K562 (cell line): ENCODE measurements at regions not wholly inside any gene's neighbourhood (a gene's known extent, or its start where the extent isn't known, plus 50 kb on each side); places are given as distances from the start of the nearest gene placed in this dataset.

Source experiments
- ATAC-seq: fragments of 200-7000 bp; cut with Tn5 transposase; 3 replicates; pipeline ENCODE4 v1.9.1; 2020; ENCODE audit warnings: moderate library complexity
- BruUV-seq: library from RNA; stranded (reverse); fragments of 400-500 nt; replicated peaks from 2 replicates; lab custom pipeline; 2021; lab: Mats Ljungman, UMichigan
- CTCF ChIA-PET: fragments of 300-600 bp; formaldehyde crosslinking; extraction: SDS; loops from one replicate; lab custom pipeline; 2021; ENCODE audit warnings: low intra/inter-chr PET ratio; lab: Yijun Ruan, JAX
- POLR2A ChIA-PET: fragments of 300-600, 350-650 bp; sonication (Branson Sonifier 250); formaldehyde crosslinking; extraction: SDS; loops from one replicate; lab custom pipeline; 2021; ENCODE audit warnings: antibody characterized with exemption, inconsistent platforms; lab: Yijun Ruan, JAX
- DNase-seq, 4 experiments: peaks; one replicate each; pipeline versions ENCODE4 v3.0.0 to v3.0.0-alpha.2; 2011 to 2018; ENCODE audit warnings: low spot score in 3 of 4, mixed read lengths in 3 of 4; ENCODE audit errors: extremely low read depth in 1 of 4
- FAIRE-seq: peaks from 2 replicates; lab custom pipeline; 2011; peaks lifted over from hg19 to GRCh38; lab: Jason Lieb, UNC
- H2AFZ ChIP-seq: 2 replicates; pipeline ENCODE4 v1.6.0; 2011; ENCODE audit warnings: low read depth, low read length, control low read depth, inconsistent platforms
- H3K27ac ChIP-seq: fragments of 200-600 bp; 3 replicates; pipeline ENCODE4 v1.8.0; 2011; ENCODE audit warnings: low read depth, mild to moderate bottlenecking, control low read depth, inconsistent platforms, low read length, moderate library complexity, mixed read lengths; ENCODE audit errors: extremely low read depth
- H3K27me3 ChIP-seq, 2 experiments: fragments of 300-600 bp in 1 of 2; 2 replicates in 1 of 2; 3 replicates in 1 of 2; pipeline versions ENCODE4 v1.6.0 to v1.8.0; 2011; ENCODE audit warnings: inconsistent platforms in 2 of 2, low read length in 2 of 2, mild to moderate bottlenecking in 1 of 2, mixed read lengths in 1 of 2, moderate library complexity in 1 of 2; ENCODE audit not compliant: control insufficient read depth in 2 of 2, insufficient read depth in 2 of 2
- H3K36me3 ChIP-seq: fragments of 300-600 bp; 3 replicates; pipeline ENCODE4 v1.8.0; 2011; ENCODE audit warnings: mild to moderate bottlenecking, low read length, inconsistent platforms; ENCODE audit not compliant: control insufficient read depth, insufficient read depth
- H3K4me1 ChIP-seq, 2 experiments: fragments of 200-600 bp in 1 of 2; replicated peaks in 1 of 2; 2 replicates in 1 of 2; 3 replicates in 1 of 2; pipeline versions ENCODE4 v1.5.1 to v1.8.0; 2011; ENCODE audit warnings: inconsistent platforms in 2 of 2, low read length in 2 of 2, mild to moderate bottlenecking in 1 of 2, mixed read lengths in 1 of 2, moderate library complexity in 1 of 2; ENCODE audit not compliant: control insufficient read depth in 2 of 2, insufficient read depth in 2 of 2
- H3K4me2 ChIP-seq: 2 replicates; pipeline ENCODE4 v1.6.1; 2011; ENCODE audit warnings: low read length, control low read depth, inconsistent platforms, mixed read lengths; ENCODE audit not compliant: insufficient read depth
- H3K4me3 ChIP-seq: fragments of 200-600 bp; sonication (generic), shearing (Covaris generic); 2 replicates; pipeline ENCODE4 v1.5.1; 2016; ENCODE audit warnings: control low read depth, inconsistent platforms
- H3K79me2 ChIP-seq: fragments of 200-600 bp; 3 replicates; pipeline ENCODE4 v1.8.0; 2011; ENCODE audit warnings: low read length, inconsistent platforms; ENCODE audit not compliant: control insufficient read depth, insufficient read depth
- H3K9ac ChIP-seq, 2 experiments: 2 replicates each; pipeline versions ENCODE4 v1.6.0 to v1.6.1; 2011; ENCODE audit warnings: low read depth in 2 of 2, low read length in 2 of 2, control low read depth in 1 of 2, inconsistent platforms in 1 of 2, mild to moderate bottlenecking in 1 of 2, mixed read lengths in 1 of 2; ENCODE audit not compliant: insufficient read depth in 1 of 2
- H3K9me1 ChIP-seq: one replicate; pipeline ENCODE4 v1.6.0; 2011; ENCODE audit warnings: inconsistent platforms, mild to moderate bottlenecking, low read length, moderate library complexity; ENCODE audit not compliant: control insufficient read depth, insufficient read depth
- H3K9me3 ChIP-seq: replicated peaks from 2 replicates; pipeline ENCODE4 v1.5.1; 2011; ENCODE audit warnings: low read depth, low read length, inconsistent platforms; ENCODE audit not compliant: control insufficient read depth, insufficient read depth
- H4K20me1 ChIP-seq: replicated peaks from 2 replicates; pipeline ENCODE4 v1.6.1; 2011; ENCODE audit warnings: low read length, inconsistent platforms, mixed read lengths; ENCODE audit not compliant: control insufficient read depth, insufficient read depth
- CEBPG ChIP-seq, 3 experiments: fragments of 200-800 bp in 1 of 3; sonication (Bioruptor generic) in 1 of 3; sonication (generic) in 1 of 3; formaldehyde crosslinking in 1 of 3; IDR thresholded peaks in 2 of 3; conservative IDR thresholded peaks in 1 of 3; 2 replicates each; pipeline versions ENCODE4 v1.6.1 to v1.8.0; 2016 to 2022; ENCODE audit warnings: missing compliant biosample characterization in 2 of 3, missing genetic modification characterization in 2 of 3, mild to moderate bottlenecking in 1 of 3, missing genetic modification reagents in 1 of 3
- DIDO1 ChIP-seq: fragments of 450-650 bp; IDR thresholded peaks from 2 replicates; pipeline ENCODE4 v1.6.1; 2016; ENCODE audit warnings: low read depth, missing biosample characterization, missing genetic modification characterization
- ESRRB ChIP-seq: fragments of 250-450 bp; sonication (Bioruptor Pico); IDR thresholded peaks from 2 replicates; pipeline ENCODE4 v1.5.0; 2020; ENCODE audit warnings: mild to moderate bottlenecking, moderate library complexity, borderline replicate concordance
- HOXB6 ChIP-seq: fragments of 250-450 bp; sonication (Bioruptor Pico); IDR thresholded peaks from 2 replicates; pipeline ENCODE4 v1.5.1; 2022; ENCODE audit warnings: mild to moderate bottlenecking, borderline replicate concordance
- PRMT5 ChIP-seq: sonication (generic); formaldehyde crosslinking; IDR thresholded peaks from 2 replicates; pipeline ENCODE4 v1.5.0; 2020; ENCODE audit warnings: missing genetic modification reagents
- PTRF ChIP-seq: fragments of 450-650 bp; IDR thresholded peaks from 2 replicates; pipeline ENCODE4 v1.6.1; 2016; ENCODE audit warnings: mild to moderate bottlenecking, missing genetic modification characterization, missing compliant biosample characterization
- RFX7 ChIP-seq: fragments of 250-450 bp; sonication (Bioruptor Pico); IDR thresholded peaks from 2 replicates; pipeline ENCODE4 v1.5.1; 2021; ENCODE audit warnings: mild to moderate bottlenecking
- SMARCA4 ChIP-seq: fragments of 450-650 bp; IDR thresholded peaks from 2 replicates; pipeline ENCODE4 v1.6.1; 2016
- SMARCA5 ChIP-seq: fragments of 450-650 bp; IDR thresholded peaks from 2 replicates; pipeline ENCODE4 v1.6.1; 2016
- ZNF785 ChIP-seq: fragments of 250-450 bp; sonication (Bioruptor Pico); IDR thresholded peaks from 2 replicates; pipeline ENCODE4 v1.4.0; 2020; ENCODE audit warnings: mild to moderate bottlenecking
- ZSCAN32 ChIP-seq: fragments of 450-650 bp; formaldehyde crosslinking; IDR thresholded peaks from 2 replicates; pipeline ENCODE4 v1.4.0; 2020; ENCODE audit warnings: mild to moderate bottlenecking, moderate library complexity
- WGBS: fragments of 100-300 bp; shearing (Covaris generic); methylation state at CpG from one replicate; pipeline ENCODE4 v1.1.6; 2016; ENCODE audit warnings: low coverage, mixed read lengths; ENCODE audit not compliant: insufficient coverage; ENCODE audit errors: missing lambda C conversion rate; 5-methylcytosine and 5-hydroxymethylcytosine counted together
- in situ Hi-C: fragments of 300-500 bp; cut with MboI; formaldehyde crosslinking; loops from 4 replicates; pipeline ENCODE4 v1.15.0; 2018; ENCODE audit warnings: inconsistent platforms, mixed read lengths
- intact Hi-C: fragments of 100-400 bp; cut with micrococcal nuclease; formaldehyde crosslinking; loops from 2 replicates; pipeline ENCODE4 v1.14.2; 2022
- TF ChIP-seq, protein P1 (sequence below): fragments of 150-350 bp; IDR thresholded peaks from 2 replicates; pipeline ENCODE4 v1.6.1; 2014; ENCODE audit warnings: low read depth, mild to moderate bottlenecking, low read length, borderline replicate concordance
- TF ChIP-seq, protein P2 (sequence below): sonication (generic); formaldehyde crosslinking; IDR thresholded peaks from 2 replicates; pipeline ENCODE4 v1.8.1; 2023; ENCODE audit warnings: mild to moderate bottlenecking, missing genetic modification reagents

DNA sequence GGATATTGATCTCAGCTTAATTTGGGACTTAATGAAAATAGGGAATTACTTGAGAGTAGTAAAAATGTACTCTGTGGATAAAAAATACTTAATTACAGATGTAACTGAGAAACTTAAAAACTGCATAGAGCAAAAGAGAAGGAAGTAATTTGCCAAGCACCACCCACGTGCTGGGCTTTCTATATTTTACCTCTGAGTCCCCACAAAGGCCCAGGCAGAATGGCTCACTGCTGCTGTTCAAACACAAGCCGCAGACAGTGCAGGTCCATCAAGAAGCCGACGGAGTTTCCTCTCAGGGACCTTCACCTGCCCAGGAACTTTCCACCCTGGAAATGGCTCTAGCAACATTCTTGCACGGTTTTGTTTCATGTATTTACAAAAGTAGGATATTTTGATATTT, 77.2 kb upstream of the TRPM1 start:
- no peak overlapping the region for H3K4me3 ChIP-seq
- DNase-seq (no peak), ATAC-seq (no peak), FAIRE-seq (no peak)
- no peaks in the 10 kb centered on the region for H3K4me1 ChIP-seq
- WGBS, result 0% methylated on average over 5 of the region's 5 CpGs
- no peak overlapping the region for H2AFZ ChIP-seq
- no peaks in the 10 kb centered on the region for H3K79me2 ChIP-seq
- intact Hi-C loops (no loop called here), in situ Hi-C loops (no loop called here)
- POLR2A ChIA-PET, result interaction anchor here (0.6 kb wide), 1 partner anchor 15 kb away, joined by 3 read pairs; no protein-coding TSS in a partner anchor
- H3K36me3 ChIP-seq, result no peaks in the 10 kb centered on the region
- H3K9me1 ChIP-seq, result no peaks in the 10 kb centered on the region
- no peak overlapping the region for H3K27ac ChIP-seq
- H3K9me3 ChIP-seq, result no peaks in the 10 kb centered on the region; the same call in 1 of the 2 replicates
- CTCF ChIA-PET, result no interaction called here
- BruUV-seq, result no TSS peak
- H3K9ac ChIP-seq, result no peak overlapping the region
- H4K20me1 ChIP-seq, result no peaks in the 10 kb centered on the region
- TF ChIP-seq SMARCA5, result no peak
- no peak for TF ChIP-seq RFX7 (CRISPR knock-in tag)
- TF ChIP-seq ESRRB (CRISPR knock-in tag), result no peak
- TF ChIP-seq HOXB6 (CRISPR knock-in tag), result no peak
- TF ChIP-seq, protein P1, sequence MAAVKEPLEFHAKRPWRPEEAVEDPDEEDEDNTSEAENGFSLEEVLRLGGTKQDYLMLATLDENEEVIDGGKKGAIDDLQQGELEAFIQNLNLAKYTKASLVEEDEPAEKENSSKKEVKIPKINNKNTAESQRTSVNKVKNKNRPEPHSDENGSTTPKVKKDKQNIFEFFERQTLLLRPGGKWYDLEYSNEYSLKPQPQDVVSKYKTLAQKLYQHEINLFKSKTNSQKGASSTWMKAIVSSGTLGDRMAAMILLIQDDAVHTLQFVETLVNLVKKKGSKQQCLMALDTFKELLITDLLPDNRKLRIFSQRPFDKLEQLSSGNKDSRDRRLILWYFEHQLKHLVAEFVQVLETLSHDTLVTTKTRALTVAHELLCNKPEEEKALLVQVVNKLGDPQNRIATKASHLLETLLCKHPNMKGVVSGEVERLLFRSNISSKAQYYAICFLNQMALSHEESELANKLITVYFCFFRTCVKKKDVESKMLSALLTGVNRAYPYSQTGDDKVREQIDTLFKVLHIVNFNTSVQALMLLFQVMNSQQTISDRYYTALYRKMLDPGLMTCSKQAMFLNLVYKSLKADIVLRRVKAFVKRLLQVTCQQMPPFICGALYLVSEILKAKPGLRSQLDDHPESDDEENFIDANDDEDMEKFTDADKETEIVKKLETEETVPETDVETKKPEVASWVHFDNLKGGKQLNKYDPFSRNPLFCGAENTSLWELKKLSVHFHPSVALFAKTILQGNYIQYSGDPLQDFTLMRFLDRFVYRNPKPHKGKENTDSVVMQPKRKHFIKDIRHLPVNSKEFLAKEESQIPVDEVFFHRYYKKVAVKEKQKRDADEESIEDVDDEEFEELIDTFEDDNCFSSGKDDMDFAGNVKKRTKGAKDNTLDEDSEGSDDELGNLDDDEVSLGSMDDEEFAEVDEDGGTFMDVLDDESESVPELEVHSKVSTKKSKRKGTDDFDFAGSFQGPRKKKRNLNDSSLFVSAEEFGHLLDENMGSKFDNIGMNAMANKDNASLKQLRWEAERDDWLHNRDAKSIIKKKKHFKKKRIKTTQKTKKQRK, result no peak
- TF ChIP-seq PRMT5 (CRISPR knock-in tag), result no peak
- TF ChIP-seq CEBPG (CRISPR knock-in tag; IDR thresholded peaks at IDR 0.05), result no peak
- no peak for TF ChIP-seq CEBPG (tag; conservative IDR thresholded peaks at IDR 0.05 in 1 of 2, IDR thresholded peaks at IDR 0.05 in 1 of 2)
- no peak for TF ChIP-seq SMARCA4
- TF ChIP-seq, protein P2, sequence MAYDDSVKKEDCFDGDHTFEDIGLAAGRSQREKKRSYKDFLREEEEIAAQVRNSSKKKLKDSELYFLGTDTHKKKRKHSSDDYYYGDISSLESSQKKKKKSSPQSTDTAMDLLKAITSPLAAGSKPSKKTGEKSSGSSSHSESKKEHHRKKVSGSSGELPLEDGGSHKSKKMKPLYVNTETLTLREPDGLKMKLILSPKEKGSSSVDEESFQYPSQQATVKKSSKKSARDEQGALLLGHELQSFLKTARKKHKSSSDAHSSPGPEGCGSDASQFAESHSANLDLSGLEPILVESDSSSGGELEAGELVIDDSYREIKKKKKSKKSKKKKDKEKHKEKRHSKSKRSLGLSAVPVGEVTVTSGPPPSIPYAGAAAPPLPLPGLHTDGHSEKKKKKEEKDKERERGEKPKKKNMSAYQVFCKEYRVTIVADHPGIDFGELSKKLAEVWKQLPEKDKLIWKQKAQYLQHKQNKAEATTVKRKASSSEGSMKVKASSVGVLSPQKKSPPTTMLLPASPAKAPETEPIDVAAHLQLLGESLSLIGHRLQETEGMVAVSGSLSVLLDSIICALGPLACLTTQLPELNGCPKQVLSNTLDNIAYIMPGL (CRISPR knock-in tag), result no peak
- no peak for TF ChIP-seq ZNF785 (CRISPR knock-in tag)
- no peak for TF ChIP-seq PTRF (tag)
- no peak for TF ChIP-seq DIDO1 (tag)
- no peak for TF ChIP-seq ZSCAN32
- H3K27me3 ChIP-seq, result no peaks in the 10 kb centered on the region; a peak in 1 of 5 replicates
- H3K4me2 ChIP-seq, result no peak overlapping the region
